ENCODE measurements at regions not wholly inside any gene's neighbourhood (a gene's known extent, or its start where the extent isn't known, plus 50 kb on each side); places are given as distances from the start of the nearest gene placed in this dataset.

DNA sequence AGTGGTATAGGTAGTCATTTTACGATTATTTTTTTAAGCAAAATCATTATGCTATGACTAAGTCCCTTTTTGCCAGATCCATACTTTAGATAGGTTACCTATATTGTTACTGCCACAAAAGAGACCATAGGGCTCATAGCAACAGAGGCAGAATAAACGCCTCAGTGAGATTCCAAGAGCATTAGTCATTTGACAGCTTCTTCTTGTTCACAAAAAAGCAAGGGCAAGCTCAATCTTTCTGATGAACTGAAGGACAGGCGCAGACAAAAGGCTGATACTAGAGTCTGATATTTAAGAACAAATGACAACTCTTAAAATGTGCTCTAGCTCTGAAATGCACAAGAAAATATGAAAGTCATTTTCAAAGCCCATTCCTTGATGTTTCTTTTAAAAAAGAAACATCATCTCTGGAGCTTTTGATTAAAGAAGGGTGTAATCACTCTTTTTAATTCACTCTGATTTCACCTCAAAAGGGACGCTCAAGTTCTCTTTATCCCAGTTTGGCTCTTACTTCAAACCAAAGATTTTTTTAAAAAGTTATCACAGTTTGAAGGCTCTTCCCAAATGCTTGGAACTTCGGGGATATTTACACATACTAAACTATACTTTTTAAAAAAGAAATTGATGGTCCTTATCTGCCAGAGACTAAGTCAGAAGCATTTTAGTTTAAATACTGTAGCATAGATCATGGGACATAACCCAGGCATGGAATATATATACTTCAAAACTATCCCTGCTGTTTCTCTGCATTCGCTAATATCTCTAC is 187.2 kb downstream of the EFNB2 start:
- TF ChIP-seq YY1 (IDR thresholded peaks at IDR 0.05; ENCODE audit: insufficient read depth, insufficient read length) (no peak), SUZ12 (IDR thresholded peaks at IDR 0.05; ENCODE audit: extremely low read depth, insufficient read depth, insufficient read length) (no peak), ZNF274 (IDR thresholded peaks at IDR 0.05; ENCODE audit: low read depth, low read length) (no peak)
